GM19455 (cell line): ENCODE measurements at regions not wholly inside any gene's neighbourhood (a gene's known extent, or its start where the extent isn't known, plus 50 kb on each side); places are given as distances from the start of the nearest gene placed in this dataset.
"Not testable (repeated sequence)": the region's sequence is repeated elsewhere in the genome, so short reads cannot be mapped to it uniquely, and the experiment has no call there.

ENCODE experiments used
- ATAC-seq: cut with Tn5 transposase; IDR thresholded peaks from one replicate; pipeline ENCODE4 v1.9.1; 2021; ENCODE audit not compliant: unreplicated experiment

DNA sequence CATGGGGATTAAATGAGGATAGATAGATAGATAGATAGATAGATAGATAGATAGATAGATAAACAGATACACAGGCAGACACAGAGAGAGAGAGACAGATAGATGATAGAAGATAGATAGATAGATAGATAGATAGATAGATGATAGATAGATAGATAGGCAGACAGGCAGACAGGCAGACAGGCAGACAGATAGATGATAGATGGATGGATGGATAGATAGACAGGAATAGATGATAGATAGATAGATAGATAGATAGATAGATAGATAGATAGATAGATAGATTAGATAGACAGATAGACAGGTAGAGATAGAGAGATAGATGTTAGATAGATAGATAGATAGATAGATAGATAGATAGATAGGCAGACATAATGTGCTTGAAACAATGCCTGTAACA lies 137.3 kb downstream of the MED10 start:
- ATAC-seq: not testable (repeated sequence)

DNA sequence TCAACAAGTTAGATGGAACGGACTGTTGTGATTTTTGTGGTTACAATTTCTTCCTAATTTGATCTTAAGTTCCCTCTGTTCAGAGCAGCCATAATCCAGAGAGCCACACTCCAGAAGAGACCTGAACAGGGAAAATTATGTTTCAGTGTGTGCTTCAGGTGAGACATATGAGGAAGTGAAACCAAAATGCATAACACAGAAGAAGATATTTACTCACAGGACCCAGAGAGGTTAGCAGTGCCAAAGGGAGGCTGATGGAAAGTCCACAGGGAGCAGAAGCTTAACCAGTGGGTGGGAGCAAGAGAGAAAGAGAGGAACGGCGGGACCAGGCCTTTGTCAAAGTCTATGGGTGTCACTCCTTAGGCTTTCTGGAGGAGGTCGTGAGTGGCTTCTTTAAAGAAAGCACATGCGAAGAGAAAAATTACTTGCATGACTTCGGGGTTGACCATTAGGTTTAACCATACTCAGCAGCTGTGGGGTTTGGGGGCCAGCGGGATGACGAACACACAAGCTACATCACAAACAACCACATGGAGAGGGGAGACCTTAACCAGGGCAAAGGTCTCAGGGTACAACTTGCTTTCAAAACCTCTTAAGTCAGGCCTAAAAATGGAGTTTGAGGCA lies 141.4 kb downstream of the MED10 start:
- no peak for ATAC-seq

DNA sequence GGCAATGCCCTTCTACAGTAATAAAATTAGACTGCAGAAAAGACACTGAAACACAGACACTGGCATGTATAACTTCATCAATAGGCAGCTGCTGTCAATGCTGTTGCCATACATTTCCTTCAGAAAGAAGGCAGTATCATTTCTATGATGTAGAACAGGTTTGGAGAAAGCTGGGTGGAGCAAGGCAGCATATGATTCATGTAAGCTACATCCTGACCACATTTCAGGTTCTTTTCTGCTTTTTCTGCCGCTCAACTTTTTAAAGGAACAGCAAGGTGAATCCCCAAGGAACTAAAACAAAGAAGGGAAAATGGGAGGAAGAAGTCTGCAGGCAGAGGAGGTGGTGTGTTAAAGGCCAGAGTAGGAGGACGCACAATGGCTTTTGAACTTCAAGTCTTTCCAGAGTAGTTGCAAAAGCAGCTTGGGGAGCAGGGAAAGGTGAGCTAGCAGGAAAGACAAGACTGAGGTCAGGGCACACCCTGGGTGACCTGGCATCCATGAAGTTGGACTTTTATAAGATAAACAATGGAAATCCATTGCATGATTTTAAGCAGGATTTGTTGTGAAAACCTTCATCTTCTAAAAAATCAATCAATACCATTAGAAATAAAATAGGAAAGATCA lies 142.1 kb downstream of the MED10 start:
- no peak for ATAC-seq

DNA sequence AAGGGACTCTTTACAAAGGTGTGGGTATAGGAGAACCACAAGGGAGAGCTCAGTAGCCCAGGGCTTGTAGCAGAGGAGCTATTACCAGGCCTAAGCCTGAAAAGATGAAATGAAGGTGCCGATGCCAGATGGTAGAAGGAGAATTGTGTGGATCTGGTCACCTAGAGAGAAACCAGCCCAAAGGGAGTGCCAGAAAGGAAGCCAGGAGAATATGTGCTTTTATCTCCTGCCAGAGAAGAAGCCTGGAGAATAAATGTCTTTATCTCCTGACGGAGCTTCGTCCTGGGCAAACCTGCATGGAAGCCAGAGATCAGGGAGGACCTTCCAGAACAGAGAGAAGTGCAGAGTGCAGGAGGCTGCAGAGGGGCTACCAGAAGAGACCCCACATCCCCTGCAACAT lies 142.6 kb downstream of the MED10 start:
- no peak for ATAC-seq

DNA sequence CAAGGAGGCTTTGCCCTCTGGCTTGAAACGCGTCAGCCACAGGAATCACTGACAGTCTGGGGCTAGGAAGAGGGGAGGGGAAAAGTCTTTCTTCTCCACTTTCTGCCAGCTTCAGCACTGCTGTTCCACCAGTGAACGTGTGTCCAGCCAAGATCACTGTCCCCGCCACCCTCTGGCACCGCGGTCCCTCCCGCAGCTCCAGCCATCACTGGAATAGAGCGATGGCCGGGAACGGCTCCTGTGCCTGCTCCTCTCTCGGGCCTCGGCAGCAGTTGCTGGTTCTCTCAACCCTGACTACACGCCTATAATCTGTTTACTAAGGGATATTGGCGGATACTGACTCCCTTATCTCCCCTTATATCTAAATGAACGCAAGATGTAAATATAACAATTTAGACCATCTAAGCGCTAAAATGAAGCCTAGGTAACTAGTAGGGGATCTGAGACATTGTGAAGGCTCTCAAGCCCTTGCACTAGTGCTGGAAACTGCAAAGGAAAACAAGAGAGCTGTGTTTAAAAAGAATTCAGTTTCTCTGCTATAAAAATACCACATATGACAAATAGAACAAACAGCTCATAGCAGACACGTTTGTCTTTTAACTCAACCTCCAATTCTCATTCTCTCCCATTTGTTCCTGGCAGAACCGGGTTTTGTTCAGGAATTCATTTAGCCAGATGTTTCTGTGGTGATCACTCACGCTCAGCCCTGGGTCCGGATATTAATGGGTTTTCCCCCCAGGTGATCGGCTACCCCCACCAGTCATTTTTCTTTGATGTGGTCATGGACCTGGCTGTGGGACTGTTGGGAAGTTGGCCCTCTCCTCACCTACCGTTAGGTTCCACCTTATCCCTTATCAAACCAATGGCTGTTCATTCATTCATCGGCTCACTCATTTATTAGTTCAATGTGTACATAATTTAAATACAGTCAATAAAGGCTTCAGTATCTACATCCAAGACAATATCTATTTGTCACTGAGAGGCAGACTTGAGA lies 149.8 kb downstream of the MED10 start:
- ATAC-seq: peak; percentile 61

DNA sequence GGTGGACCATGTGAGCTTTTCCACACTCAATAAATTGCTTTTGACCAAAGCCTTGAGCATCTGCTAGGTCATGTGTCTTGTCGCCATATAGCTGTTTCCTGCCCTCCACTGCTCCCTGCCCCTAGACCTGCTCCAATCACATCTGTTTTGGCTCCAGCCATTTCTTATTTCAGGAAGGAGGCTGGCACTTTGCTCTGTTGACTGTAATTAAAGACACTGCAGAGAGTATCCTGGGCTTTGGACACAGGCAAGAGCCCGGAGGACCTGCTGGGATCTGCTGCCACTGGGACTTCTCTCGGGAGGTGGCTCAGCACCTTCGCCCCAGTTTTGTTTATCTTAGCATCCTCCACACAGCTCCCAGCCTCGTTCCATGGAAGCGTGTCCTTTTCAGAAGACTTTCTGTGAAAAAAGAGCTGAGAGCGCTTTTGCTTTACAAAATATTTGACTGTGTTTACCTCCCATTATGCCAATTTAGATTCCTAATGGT lies 153.2 kb downstream of the MED10 start:
- ATAC-seq: no peak

DNA sequence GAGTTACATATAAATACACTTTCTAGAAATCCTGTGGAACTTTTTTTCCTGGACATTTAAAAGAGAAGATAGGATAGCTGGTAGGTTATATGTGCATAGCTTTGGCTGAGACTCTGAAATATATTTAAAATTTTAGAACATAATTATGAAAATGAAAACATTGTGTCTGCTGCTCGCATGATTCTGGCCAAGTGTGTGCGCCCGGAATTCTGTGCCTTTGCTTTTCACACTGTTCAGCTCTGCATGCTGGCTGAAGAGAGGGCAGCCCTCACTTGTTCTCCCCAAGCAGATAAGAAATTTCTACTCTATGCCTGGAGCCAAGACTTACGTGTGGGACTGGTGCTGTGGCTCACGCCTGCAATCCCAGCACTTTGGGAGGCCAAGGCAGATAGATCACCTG lies 153.9 kb downstream of the MED10 start:
- no peak for ATAC-seq

DNA sequence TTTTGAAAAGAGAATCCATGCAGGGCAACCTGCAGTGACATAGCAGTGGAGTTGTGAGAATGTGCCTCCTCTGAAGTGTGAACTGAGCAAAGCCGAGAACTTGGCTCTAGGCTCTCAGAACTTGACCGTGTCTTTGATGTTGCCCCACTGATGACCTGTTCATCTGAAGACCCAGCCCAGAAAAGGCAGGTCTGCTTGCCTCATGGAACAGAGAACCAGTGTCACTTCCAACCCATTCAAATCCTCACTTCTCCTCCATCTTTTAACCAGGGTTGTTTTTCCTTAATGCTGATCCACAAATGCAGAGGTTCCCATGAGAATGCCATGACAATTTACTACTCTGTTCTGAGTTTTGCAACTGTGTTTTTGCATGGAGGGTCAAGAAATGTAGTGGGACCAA lies 155.4 kb downstream of the MED10 start:
- no peak for ATAC-seq

DNA sequence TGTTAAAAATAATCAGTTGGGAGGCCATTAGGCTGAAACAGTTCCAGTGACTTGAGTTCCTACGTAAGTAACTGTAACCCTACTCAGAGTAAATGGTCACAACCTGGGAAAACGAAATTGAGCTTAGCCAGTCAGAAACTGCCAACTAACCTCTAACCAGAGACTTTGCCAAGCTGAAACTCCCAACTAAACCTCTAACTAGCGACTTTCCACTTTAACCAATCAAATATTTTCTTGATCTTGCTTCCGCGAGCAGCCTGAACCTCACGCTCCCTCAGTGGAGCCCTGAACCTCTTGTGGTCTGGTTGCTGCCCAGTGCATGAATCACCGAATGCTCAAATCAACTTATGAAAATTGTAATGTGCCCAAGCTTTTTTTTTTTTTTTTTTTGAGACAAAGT lies 156.2 kb downstream of the MED10 start:
- ATAC-seq: no peak

DNA sequence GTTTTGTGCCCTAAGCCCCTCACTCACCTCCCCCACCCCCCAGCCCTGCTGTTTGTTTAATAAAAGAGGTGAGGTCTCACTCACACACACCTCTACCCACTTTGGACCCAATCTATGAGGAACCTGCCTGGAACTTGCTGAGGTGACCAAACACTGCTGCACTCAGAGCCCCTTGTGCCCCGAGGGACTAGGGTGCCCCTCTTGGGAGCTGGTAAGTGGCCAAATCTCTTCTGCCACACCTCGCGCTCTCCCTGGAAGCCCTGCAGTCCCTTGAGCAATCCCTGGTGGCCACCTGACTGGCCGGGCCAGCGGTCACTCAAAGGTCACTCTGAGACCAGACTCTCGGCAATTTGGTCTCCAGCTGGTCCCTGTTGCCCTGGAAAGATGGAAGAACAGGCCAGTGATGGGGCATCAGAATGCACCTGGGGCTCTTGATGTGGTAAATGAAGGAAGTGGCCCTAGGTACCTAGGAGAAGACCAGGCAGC lies 157.2 kb downstream of the MED10 start:
- ATAC-seq: no peak

DNA sequence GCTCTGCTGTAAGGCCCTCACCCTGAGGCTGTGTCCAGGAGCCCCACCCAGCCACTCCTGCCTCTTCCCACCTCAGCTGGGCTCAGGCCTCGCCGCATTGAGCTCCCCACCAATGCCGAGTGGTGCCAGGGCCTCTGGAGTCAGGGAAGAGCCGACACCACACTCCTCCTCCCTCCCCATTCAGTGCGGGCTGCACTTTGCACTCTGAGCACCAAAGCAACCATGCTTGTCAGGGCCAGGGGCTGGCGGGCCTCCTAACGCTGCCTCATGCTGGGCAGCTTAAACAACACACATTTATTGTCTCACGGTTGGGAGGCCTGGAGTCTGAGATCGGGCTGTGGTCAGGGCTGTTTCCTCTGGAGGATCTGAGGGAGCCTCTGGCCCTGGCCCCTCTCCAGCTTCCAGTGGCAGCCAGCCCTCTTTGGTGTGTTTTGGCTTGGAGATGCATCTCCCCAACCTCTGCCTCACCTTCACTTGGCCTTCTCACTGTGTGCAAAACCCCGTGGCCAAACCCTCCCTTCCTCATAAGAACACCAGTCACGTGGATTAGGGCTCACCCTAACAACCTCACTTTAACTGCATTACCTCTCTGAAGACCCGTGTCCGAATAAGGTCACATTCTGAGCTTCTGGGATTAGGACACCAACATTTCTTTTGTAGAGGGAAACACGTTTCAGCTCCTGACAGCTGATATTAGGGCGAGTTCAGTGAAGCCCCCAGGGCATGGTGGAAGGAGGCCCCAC lies 157.8 kb downstream of the MED10 start:
- ATAC-seq: no peak

DNA sequence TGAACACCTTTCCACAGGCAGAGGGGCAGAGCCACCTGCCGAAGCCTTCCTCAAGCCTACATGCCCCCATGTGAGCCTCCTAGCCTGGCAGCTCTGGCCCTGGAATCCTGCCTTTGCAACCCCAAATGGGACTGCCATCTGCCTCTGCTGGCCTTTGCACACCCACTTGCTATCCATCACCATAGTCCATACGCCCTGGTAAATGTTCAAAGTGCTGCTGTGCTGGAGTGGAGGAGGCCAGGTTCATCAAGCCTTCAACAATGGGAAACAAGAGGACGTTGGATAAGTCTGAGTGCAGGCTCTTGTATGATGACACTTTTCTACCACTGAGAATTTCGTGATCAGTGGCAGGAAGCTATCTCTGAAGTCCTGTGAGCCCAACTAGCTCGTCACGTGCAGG lies 159.8 kb downstream of the MED10 start:
- no peak for ATAC-seq

DNA sequence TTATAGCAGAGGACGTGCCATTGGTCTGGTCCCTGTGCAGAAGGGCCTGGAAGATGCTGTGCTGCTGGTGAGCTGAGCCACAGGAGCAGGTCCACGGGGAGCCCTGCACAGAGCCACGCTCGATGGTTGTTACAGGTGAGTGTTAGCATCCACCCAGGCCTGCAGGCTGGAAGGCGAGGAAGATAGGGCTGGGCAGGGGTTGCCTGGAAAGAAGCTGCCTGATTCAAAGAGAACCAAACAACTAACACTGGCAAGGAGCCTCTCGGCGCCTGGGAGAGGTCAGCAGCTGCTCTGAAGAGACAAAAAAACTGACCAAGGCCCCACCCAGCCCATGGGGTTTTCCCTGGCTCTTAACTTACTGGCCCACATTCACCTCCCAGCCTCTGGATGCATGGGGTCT lies 160.2 kb downstream of the MED10 start:
- ATAC-seq: no peak

DNA sequence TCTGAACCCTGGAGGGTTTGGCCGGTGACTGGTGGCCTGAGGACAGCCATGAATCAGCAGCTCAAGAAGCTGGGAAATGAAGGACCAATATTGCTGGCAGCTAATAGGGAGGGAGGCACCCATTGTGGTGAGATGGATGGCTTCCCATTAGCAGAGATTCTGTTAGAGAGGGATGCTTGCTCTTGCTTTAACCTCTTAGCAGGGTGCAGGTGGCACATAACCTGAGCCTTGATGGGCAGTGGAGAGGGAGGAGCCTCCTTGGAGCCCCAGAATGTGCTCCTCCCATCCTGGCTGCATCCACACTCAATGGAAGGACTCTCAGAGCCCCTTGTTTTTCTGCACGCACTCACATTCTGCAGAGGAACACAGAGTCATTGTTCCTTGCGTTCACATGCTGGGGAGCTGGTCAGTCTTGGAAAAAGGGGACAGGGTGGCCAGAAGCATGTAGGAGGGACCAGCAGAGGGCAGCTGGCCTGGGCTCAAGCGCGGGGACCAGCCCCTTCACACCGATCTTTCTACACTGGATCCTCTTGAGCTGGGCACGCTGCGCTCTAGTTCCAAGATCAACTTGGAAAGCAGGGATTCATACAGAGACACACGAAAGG lies 161.8 kb downstream of the MED10 start:
- ATAC-seq: no peak

DNA sequence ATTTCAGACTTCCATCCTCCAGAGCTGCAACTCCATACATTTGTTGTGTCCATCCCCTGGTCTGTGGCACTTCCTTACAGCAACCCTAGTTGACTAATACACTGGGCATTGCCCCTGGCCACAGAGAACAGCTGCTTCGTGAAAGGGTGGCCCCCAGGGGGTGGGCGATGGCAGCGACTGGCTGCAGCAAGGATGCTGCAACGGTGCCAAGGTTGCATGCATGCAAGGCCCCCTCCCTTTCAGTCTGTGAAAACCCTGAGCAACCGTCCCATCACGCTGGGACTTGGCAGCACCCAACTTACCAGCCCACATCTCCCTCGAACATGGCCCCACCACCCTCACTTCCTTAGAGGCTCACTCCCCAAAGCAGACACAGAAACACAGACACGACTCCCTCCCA lies 162.5 kb downstream of the MED10 start:
- no peak for ATAC-seq

DNA sequence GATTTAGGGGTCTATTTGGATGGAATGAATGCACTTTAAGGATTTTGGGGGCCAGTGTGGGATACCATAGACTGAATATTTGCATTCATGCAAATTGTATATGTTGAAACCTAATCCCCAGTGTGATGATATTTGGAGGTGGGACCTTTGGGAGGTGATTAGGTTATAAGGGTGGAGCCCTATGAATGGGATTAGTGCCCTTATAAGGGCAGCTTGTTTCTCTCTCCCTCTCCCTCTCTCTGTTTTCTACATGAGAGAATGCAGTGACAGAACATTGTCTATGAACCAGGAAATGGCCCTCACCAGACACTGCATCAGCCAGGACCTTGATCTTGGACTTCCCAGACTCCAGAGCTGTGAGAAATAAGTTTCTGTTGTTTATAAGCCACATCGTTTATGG lies 166.1 kb downstream of the MED10 start:
- ATAC-seq: no peak

DNA sequence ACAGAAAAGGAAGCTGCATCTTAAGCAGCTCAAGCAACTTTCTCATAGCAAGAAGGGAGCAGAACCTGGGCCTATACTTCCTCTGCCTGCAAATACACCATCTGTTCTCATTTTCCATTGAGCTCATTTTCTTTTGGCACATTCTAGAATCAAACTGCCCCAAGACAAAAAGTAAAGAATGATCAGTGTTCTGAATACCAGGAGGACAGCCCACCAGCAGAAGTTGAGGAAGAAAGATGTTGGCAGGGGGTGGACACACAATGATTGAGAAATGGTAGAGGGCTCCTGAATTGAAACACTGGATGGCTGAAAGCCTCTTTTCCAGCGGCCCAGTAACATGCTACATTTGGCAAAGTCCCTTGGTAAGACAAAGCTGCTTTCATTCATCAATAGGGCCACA lies 171.8 kb downstream of the MED10 start:
- no peak for ATAC-seq

DNA sequence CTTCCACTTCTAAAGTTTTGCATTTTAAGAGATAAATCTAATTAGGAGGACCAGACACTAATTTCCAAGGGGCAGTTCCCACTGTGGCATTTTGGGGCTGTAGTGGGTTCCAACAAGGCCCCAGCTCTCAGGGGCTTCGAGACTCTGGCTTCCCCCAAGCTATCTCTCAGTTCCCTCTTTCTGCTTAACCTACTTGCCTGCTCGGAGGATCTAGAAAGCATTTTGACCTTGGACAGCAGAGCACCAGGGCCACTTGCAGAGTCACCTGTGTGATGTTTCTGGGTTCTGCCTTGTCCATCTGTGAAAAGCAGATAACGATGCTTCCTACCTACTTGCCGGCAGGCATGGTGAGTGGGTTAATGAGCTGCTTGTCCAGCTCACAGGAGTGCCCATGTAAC lies 175.4 kb downstream of the MED10 start:
- no peak for ATAC-seq

DNA sequence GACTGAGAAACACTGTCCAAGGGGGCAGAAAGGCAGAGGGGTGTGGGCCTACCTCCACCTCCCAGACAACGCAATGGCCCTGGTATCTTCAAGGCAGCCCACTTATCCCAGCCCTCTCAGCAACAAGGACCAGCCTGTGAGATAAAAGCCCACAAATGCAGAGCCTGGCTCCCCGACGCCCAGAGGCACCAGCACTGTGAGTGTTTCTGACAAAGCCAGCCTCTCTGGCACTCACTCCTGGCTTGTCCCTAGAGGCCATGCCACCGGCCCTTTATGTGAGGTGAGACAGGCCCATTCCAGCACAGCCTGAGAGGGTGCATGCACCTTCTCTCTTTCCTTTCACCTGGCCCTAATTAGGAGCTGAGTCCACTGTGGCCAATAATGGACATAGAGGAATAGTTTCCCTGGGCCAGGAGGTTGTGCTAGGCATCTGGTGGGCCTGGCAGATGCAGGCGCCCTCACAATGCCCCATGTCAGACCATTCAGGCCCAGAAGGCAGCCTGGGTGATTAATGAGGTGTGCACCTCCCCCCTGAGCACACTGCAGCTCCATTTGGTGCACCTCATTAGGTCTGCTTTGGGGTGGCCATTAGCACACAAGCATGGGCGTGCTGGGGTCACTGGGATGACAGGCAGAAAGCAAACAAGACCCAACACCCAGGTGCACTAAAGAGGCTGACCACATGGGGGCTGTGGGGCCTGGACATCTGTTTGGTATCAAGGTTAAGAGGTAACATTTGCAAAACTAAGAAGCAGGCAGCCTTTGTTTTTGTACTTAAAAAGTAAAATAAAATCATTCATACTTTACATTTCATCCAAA lies 176.0 kb downstream of the MED10 start:
- ATAC-seq: no peak

DNA sequence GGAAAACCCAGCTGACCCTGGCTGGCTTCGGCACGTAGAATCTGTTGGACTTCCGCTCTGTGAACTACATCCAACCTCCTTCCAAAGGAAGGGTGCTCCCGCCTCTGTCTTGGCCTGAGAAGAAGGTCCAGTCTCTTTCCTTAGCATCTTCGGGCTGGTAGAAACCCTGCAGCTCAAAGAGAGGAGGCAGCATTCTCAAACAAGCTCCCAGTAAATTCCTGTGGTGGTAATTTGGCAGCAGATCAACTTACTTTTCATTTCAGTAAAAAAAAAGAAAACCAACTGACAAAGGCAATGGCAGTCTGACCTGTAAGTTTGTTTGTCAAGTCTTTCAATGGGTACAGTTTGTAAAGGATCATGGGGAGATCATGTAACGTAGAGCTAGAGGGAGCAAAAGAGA lies 176.7 kb downstream of the MED10 start:
- no peak for ATAC-seq
